GM12891 (cell line): ENCODE measurements at regions not wholly inside any gene's neighbourhood (a gene's known extent, or its start where the extent isn't known, plus 50 kb on each side); places are given as distances from the start of the nearest gene placed in this dataset.

Source experiments
- POLR2A ChIP-seq: IDR thresholded peaks from 2 replicates; pipeline ENCODE4 v1.6.1; 2011; ENCODE audit warnings: low read depth, low read length, control low read depth
- POLR2AphosphoS5 ChIP-seq: IDR thresholded peaks from 2 replicates; pipeline ENCODE4 v1.6.1; 2011; ENCODE audit warnings: low read depth, low read length, control low read depth
- TAF1 ChIP-seq: IDR thresholded peaks from 2 replicates; pipeline ENCODE4 v1.6.1; 2011; ENCODE audit warnings: low read depth, low read length, control low read depth

DNA sequence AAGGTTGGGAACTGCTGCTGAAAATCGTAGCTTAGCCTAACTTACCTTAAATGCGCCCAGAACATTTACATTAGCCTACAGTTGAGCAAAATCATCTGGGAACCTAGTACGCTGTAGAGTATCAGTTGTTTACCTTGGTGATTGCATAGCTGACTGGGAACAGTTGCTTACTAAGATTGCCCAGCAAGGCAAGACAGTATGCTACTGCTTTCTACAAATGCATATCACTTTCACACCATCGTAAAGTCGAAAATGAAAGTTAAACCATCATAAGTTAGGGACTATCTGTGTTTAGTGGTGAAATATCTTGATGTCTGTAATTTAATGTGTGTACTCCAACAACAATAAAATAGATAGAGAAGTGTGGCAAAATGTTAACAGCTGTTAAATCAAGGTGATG is 1670.6 kb upstream of the PCDH20 start:
- TF ChIP-seq POLR2AphosphoS5 (no peak), TAF1 (no peak), POLR2A (no peak)
